ENCODE measurements at regions not wholly inside any gene's neighbourhood (a gene's known extent, or its start where the extent isn't known, plus 50 kb on each side); places are given as distances from the start of the nearest gene placed in this dataset.

DNA sequence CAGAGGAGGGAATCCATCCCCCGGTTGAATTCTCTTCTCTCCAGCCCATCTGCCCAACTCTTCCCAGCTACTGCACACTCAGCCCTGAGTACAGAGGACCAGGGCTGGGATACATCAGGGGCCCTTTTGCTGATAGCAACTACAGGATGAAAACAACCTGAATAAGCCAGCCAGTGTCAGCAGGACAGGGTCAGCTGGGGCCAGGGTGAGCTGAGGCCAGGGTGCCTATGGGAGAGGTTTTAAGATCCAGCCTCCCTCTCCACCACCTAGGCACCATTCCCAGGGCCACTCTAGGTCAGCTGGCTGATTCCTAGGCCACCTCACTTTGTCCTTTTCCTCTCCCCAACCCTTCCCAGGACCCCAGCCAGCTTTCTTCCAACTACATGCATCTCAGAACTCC is 83.8 kb downstream of the MRPL46 start:
- intact Hi-C loops (cut with micrococcal nuclease): no loop called here

DNA sequence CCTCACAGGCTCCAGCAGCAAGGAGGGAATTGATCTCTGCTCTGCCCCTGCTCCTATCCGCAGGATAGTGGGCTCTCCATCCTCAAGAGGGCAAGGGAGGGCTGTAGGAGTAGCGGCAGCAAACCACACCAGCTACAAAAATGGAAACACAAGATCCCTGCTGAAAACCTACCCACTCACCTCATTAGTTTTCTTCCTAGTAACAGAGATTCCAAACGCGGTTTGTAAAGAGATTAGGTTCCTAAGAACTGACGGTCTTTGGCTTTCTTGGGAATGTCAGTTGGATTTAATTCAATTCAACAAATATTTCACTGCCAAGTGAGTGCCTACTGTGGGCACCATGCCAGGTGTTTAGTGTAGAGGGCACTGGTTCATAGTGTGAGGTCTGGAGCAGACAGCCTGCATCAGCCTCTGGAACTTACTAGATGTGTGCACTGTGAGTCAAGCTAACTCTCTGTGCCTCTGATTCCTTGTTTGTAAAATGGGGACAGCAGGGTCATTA is 84.7 kb downstream of the MRPL46 start:
- intact Hi-C loops (cut with micrococcal nuclease): no loop called here

DNA sequence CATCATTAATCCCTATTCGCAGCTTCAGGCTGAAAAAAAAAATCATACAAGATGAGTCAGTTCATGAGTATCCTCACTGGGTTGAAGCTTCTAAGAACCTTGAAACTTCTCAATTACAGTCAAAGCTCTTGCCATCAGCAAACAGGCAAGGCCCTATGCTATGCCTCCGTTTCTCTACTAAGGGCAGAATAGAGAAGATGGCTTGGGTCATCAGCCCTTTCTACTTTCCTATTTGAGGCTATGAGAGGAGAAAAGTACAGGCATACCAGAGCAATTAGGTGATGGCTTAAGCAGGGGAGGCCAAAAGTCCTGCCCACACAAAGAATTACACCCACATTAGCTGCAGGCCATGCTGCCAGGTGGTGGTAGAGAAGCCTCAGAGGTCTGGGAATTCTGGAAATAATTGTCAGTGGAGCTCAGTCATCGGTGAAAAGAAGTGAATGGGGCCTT is 89.0 kb downstream of the MRPL46 start:
- intact Hi-C loops (cut with micrococcal nuclease): no loop called here

DNA sequence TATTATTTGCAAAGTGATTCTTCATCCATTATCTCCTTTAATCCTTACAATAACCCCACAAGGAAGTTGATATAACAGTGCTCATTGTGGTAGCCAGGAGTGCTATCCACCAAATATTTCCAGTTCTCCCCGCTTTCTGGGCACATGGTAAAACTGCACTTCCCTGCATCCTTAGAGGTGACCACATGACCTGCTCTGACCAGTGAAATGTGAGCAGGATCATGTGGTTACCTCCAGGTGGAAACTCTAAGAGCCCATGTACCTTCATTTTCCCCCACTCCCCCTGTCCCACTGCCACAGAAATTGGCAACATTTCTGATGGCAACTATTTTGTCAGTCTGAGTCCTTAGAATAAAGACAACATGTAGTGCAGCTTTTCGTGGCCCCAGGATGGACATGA is 89.7 kb downstream of the MRPL46 start:
- intact Hi-C loops (cut with micrococcal nuclease): no loop called here

DNA sequence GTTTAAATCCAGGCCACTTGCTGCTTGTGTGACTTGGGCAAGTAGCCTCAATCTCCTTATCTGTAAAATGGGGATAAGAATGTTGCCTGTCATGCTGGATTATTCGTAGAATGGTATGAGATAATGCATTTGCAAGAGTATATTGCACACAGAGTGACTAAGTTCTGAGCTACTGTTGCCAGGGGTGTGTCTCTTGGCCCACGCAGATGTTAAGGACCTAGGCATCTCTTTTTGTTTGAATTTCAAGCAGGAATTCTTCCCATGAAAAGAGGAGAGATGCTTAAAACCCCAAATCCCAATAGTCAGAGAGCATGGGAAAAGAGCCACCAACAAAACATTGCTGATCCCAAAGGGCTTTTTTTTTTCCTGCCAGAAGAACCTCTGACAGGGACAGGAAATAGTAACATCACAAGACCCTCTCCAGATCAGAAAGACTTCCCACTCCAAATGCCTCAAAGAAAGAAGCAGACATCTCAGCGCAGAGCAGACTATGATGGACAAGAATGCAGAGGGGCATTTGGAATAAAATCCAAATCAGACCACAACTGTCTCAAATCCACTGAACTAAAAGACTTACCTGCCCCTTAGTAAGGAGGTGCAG is 90.5 kb downstream of the MRPL46 start:
- intact Hi-C loops (cut with micrococcal nuclease): no loop called here

DNA sequence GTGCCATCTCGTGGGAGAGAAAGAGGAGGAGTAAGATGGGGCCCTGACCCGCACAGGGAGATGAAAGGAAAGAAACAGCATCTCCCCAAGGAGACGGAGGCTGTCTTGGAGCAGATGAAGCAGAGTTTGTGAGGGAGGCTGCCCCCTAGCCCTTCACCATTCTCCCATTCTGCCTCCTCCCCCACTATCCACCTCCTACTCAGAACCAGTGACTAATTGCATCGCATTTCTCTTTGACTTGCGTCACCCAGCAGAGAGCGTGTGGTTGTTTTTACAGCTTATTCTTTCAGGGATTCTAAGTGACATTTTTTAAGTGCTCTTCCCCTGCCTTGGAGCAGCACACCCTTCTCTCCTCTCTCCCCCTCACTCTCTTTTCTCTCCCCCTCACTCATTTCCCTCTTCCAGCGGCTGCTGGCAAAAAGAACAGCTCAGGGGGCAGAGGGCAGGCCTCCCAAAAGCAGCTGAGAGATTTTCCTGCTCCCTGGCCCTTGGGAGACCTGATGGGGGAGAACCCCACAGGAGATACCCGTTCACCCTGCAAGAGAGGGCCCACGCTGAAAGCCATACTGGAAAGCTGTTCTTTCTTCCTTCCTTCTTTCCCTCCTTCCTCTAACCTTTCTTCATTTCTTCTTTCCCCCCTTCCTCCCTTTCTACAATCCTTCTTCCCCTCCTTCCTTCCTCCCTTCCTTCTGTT is 91.8 kb downstream of the MRPL46 start:
- intact Hi-C loops (cut with micrococcal nuclease): no loop called here

DNA sequence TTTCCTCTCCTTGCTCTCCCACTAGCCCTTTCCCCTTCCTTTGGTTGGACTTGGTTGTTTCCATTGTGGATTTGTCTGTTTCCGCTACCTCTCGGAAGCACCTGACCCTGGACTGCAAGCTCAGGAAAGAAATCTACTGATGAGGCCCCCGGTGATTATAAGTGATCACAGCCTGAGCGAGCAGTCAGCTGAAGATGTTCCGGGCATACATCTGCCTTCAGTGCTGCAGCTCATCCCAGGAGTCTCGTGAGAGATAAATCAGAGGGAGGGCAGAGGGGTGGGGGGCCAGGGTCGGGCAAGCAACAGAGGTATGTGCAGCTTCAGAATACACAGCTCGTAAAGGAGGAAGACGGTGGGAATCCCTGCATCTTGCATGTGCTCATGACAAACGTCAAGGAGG is 102.1 kb downstream of the MRPL46 start:
- intact Hi-C loops (cut with micrococcal nuclease): no loop called here

DNA sequence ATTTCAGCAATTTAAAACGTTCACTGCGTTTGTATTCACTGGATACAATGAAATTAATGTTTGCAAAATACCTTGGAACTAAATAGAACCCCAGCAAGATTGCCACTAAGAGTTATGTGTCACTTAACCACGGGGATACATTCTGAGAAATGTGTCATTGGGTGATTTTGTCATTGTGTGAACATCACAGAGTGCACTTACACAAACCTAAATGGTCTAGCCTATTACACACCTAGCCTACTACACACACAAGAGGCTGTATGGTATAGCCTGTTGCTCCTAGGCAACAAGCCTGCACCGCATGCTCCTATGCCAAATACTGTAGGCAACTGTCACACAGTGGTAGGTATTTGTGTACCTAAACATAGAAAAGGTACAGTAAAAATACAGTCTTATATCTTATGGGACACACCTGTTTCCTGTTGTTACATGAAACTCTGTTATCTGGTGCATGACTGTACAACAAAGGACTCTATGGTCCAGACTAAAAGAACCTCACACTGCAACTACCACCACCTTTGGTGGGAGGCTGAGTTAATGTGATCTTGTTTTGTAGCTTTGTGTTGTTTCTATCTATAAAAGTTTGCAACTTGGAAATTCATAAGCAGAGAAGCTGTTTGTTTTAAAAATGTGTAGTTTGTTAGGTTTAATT is 92.2 kb upstream of the NTRK3 start:
- intact Hi-C loops (cut with micrococcal nuclease): no loop called here

DNA sequence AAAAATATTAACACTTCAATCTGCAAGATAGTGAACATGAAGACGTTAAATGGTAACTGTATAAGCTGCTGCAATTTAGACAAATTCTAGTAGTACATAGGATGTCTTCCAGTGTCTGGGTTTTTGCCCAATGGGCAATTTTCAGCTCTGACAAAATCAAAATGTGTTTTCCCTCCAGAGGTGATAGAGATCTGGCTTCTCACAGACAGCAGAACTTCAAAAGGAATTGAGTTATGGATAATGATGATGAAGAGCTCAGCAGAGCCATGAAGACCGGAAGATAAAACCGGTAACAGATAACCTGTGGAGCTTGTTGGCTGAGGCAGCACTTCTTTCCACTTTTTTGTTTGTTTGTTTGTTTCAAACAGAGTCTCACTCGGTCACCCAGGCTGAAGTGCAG is 89.4 kb upstream of the NTRK3 start:
- intact Hi-C loops (cut with micrococcal nuclease): no loop called here

DNA sequence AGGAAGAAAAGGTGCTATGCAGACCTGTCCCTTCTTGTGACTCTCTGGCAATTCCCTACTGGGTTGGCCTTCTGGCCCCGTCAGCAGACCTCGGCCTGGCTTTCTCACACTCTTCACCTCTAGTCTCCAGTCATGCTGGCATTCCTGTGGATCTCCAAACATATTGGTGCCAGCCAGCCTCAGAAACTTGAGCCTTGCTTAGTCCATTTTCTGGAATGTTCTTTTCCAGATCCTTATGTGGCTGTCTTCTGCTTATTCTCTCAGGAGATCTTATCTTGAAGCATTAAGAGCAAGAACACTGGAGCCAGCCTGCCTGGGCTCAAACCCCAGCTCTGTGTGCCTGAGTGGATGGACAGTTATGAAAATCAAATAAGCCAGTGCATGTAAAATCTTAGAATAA is 88.2 kb upstream of the NTRK3 start:
- intact Hi-C loops (cut with micrococcal nuclease): no loop called here

DNA sequence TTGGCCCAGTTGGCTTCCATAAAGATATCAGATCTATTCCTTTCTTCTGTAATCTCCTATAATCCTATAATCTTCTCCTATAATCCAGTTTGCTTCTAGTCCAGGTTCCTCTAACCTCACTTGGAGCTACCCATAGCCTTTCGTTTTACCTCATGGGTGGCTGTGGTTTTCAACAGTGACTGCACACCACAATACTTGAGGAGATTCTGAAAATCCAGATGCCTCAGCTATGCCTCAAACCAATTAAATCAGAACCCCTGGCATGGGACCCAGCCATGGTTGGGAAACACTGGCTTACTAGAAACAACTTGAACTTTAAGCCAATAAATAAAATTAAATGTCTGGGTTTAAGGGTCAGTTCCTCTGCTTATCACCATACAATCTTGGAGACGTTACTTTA is 86.1 kb upstream of the NTRK3 start:
- intact Hi-C loops (cut with micrococcal nuclease): no loop called here

DNA sequence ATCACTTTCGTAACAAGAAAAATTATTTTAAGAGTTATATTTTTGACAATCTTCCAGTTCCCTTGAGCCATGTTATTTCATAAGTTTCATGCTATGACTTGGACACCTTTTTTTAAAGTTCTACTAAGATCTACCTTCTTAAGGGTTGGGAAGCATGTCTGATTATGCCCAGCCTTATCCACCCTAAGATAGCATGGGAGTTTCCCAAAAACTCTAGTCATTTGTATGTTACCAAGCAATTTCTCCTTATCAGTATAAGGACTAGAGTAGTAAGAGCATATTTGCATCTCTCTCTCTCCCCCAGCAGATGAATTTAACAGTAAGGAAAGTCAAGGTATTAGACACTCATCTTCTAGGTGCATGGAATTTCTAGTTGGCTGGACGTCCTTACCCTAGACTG is 85.1 kb upstream of the NTRK3 start:
- intact Hi-C loops (cut with micrococcal nuclease): no loop called here

DNA sequence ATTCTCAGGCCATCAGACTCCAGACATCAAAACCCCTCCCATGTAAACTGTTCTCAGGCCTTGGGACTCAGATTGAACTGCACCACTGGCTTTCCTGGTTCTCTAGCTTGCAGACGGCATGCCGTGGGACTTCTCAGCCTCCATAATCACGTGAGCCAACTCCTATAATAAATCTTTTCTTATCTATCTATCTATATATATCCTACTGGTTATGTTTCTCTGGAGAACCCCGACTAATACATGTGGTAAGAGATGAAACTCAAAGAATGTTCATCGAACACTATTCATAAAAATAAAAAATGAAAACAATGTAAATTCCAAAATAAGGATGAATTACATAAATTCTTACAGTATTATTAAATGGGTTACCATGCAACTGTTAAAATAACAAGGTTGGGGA is 84.5 kb upstream of the NTRK3 start:
- intact Hi-C loops (cut with micrococcal nuclease): no loop called here

DNA sequence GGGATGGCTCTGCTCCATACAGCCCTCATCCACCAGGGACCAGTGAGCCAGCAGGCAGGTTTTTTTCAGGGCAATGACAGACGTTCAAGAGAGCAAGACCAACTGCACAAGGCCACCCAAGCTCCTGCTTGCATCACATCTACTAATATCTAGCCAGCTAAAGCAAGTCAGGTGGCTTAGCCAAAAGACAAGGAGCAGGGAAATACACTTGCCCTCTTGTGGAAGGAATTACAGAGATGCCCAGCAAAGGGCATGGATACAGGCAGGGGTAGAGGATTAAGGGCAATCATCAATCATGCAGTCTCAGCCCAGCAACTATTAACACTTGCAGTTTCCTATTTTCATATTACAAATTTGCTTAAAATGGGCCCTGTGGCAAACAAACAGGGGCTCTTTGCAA is 81.5 kb upstream of the NTRK3 start:
- intact Hi-C loops (cut with micrococcal nuclease): no loop called here

DNA sequence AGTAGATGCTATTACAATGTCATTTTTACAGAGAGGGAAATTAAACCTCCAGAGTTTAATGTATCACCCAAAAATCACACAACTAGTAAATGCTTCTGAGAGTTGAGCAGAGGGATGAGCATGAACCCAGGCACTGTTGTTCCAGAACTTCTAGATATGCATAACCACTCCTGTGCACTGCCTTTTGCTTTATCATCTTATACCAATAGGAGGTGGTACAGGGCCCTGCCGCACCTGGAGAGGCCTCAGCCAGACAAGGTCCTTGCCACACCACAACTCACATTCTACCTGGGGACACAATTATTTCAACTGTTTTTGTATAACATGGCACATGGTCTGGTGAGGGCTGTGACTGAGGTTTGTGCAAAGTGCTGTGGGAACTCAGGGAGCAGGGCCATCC is 78.5 kb upstream of the NTRK3 start:
- intact Hi-C loops (cut with micrococcal nuclease): no loop called here

DNA sequence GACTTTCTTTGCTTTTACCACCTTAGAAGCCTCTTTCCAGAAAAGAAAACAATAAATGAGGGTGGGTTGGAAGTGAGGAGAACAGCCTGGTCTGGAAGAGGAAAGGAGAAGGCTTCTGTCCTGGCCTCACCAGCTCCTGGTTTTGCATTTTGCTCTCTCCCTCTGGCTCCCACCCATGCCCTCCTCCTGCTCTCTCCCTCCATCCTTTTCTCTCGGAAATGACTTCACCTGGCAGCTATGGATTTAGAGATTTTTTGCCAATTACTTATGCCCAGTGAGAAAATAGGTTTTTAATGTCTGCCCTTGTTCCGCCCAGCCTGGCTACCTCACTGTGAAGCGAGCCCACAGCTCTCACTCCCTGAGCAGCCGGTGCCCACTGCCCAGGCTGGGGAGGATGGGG is 77.9 kb upstream of the NTRK3 start:
- intact Hi-C loops (cut with micrococcal nuclease): no loop called here

DNA sequence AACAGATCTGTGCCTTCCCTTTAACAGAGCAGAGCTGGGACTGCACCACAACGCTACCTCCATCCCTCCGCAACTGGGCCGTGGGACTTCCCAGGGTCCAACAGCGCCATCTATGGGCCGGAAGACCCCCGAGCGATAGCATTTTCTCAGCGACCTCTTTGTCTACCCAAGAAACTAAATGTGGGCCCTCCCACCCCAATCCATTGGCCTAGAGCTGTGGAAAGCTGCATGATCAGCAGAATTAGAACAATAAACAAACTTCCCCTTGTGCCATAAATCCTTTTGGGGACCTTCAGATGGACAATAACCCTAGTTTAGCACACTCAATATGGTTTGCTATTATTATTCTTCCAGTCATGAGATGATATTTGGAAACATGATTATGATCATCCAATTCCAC is 74.8 kb upstream of the NTRK3 start:
- intact Hi-C loops (cut with micrococcal nuclease): no loop called here

DNA sequence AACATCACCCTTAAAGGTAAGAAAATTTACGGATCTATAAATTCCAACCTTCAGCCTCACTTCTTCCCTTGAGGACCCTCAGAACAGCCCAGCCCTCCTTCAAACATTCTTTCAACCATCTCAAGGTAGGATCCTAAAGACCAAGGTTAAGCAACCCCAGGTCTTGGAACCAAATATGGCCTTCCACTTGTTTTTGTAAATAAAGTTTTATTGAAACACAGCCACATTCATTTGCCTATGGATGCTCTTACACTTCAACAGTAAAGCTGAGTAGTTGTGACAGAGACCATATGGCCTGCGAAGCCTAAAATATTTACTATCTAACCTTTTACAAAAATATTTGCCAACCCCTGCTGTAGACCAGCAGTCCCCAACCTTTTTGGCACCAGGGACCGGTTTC is 70.4 kb upstream of the NTRK3 start:
- intact Hi-C loops (cut with micrococcal nuclease): no loop called here

DNA sequence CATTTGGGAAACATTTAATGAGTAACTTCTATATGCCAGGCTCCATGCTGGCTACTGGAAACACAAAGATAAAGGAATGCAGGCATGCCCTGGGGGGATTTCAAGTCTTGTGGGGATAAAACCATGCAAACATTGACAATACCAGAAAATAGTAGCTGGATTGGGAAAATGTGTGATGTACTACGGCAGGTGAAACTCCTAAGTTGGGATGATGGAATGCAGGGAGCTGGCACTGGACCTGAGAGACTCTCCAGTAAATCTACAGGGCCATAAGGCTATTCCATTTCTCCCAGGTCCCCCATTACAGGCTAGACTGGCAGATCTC is 68.2 kb upstream of the NTRK3 start:
- intact Hi-C loops (cut with micrococcal nuclease): no loop called here

DNA sequence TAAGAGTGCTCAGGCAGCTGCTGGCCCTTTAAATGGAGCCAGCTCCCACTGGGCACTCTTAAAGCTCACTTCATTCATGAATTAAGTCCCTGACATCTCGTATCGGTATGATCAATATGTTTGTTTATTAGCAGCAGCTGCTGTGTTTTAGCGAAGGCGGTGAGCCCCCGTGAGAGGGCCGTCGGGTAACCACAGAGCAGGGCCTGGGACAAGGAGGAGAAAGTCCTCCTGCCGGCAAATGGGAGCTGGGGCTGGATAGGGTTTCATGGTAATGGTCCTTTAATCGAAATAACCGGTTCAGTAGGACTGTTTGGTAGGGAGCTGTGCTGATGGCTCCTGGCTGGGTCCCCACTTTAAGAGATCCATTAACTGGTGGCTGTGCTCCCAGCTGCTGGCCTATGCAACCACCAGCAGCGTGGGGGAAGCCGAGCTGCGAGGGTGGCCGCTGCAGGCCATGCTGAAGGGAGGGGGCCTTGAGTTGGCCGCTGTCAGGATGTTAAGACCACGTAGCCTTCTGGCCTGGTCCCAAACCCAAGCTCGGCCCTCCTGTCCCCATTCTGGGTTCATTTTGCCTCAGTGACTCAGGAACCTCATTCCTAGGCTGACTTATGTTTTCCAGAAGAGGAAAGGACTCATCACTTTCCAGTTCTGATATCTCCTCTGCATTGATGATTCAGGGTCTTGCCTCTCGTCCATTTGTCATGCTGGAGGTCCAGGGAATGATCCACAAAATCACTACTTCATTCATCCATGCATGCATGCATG is 67.6 kb upstream of the NTRK3 start:
- intact Hi-C loops (cut with micrococcal nuclease): no loop called here

DNA sequence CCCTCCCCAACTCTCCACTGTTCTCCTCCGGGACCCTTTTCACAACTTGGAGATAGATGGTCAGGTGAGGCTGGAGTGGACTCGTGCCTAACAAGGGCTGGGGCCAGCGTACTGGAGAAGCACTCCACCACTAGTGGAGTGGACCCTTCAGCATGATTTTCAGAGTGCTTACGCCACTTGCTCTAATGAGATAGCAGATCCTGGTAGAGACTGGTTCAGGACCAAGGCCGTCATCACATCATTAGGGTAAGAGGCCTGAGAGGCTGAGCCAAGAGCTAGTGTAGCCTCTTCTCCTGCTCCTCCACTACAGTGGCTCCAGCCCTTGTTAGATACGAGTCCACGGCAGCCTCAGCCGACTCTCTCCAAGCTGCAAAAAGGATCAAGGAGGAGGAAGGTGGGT is 66.9 kb upstream of the NTRK3 start:
- intact Hi-C loops (cut with micrococcal nuclease): no loop called here

DNA sequence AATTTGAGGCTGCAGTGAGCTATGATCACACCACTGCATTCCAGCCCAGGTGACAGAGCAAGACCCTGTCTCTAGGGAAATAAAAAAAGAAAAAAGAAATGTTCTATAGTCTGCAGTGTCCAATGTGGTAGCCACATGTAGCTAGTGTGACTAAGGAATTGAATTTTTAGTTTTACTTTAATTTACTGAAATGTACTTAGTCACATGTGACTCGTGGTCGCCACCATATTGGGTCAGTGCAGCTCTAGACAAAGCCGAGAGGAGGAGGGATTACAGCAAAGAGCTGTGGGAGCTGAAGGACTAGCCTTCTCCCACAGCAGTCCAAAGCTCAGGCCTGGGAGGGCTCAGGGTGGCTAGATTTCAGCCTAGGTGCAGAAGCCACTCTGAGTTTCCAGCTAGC is 65.9 kb upstream of the NTRK3 start:
- intact Hi-C loops (cut with micrococcal nuclease): no loop called here

Data from T-helper 1 cell treated with Interleukin-12 subunit alpha and Interleukin-12 subunit beta and Interleukin-4 antibody, amounts not matched to agents 30 ng/mL and 1 ng/mL, for 36 hours (primary cell).